Prostate gland (tissue), 2 donors: ENCODE measurements at regions not wholly inside any gene's neighbourhood (a gene's known extent, or its start where the extent isn't known, plus 50 kb on each side); places are given as distances from the start of the nearest gene placed in this dataset.
"Not testable (repeated sequence)": the region's sequence is repeated elsewhere in the genome, so short reads cannot be mapped to it uniquely, and the experiment has no call there.

ENCODE experiments used
- CTCF ChIP-seq, 4 experiments: fragments of 200-600 bp in 2 of 4; fragments of 450-650 bp in 2 of 4; sonication (generic) in 2 of 4; IDR thresholded peaks; 1 replicate in 3 of 4; 2 replicates in 1 of 4; pipeline ENCODE4 v1.5.1; 2016 to 2019; ENCODE audit warnings: antibody characterized with exemption in 4 of 4, mild to moderate bottlenecking in 2 of 4, moderate library complexity in 2 of 4
- POLR2A ChIP-seq: fragments of 450-650 bp; IDR thresholded peaks from one replicate; pipeline ENCODE4 v1.6.1; 2016; ENCODE audit warnings: antibody characterized with exemption, mild to moderate bottlenecking
- POLR2AphosphoS5 ChIP-seq: sonication (generic); formaldehyde crosslinking; IDR thresholded peaks from one replicate; pipeline ENCODE4 v1.6.1; 2017; ENCODE audit warnings: antibody characterized with exemption

- TF ChIP-seq CTCF (IDR thresholded peaks at IDR 0.05); POLR2AphosphoS5; POLR2A: not testable (repeated sequence)
These were observed 183.9 kb downstream of the MSN start for GRCh38 chrX:65851306-65851705.
